ENCODE measurements at regions not wholly inside any gene's neighbourhood (a gene's known extent, or its start where the extent isn't known, plus 50 kb on each side); places are given as distances from the start of the nearest gene placed in this dataset.
"Not testable (repeated sequence)": the region's sequence is repeated elsewhere in the genome, so short reads cannot be mapped to it uniquely, and the experiment has no call there.

GRCh38 chr15:22134941-22135566 is 54.7 kb downstream of the OR4M2 start:
- not testable (repeated sequence) for DNase-seq (ENCODE audit: low spot score)

- DNase-seq (ENCODE audit: low spot score), result not testable (repeated sequence)
These were observed 57.2 kb downstream of the OR4M2 start for GRCh38 chr15:22137572-22137971.

DNA sequence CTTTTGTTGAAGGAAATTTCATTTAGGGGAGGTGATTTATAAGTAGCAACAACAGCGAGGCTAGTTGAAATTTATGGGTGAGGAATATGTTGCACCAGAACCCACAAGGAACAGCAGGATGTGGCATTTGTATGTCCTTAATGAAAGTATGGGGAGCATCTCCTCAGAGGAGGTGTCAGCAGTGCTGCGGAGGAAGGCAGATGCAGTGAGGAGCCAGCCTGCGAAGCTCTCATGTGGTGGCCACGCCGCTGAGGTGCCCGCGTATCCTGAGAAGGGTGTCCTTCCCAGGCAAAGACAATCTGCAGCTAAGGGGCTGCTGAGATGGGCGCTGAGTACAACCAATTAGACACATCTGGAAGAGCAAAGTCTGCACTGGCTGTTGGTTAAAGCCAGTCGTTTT is 60.8 kb downstream of the OR4M2 start:
- DNase-seq (ENCODE audit: low spot score), result not testable (repeated sequence)

GRCh38 chr15:22148109-22148508 is 67.8 kb downstream of the OR4M2 start:
- not testable (repeated sequence) for DNase-seq (ENCODE audit: low spot score)

GRCh38 chr15:22158243-22158642 is 77.9 kb downstream of the OR4M2 start:
- not testable (repeated sequence) for DNase-seq (ENCODE audit: low spot score)

DNA sequence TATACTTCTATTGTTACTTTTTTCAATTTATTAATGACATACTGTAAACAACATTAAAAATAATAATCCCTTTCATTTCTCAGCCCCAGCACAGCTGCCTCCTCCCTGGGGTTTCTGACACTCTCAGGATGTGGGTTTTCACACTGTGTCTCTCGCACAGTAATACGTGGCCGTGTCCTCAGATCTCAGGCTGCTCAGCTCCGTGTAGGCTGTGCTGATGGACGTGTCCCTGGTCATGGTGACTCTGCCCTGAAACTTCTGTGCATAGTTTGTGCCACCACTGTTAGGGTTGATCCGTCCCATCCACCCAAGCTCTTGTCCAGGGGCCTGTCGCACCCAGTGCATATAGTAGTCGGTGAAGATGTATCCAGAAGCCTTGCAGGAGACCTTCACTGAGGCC is 80.0 kb downstream of the OR4M2 start:
- DNase-seq (ENCODE audit: low spot score), result not testable (repeated sequence)

GRCh38 chr15:22160741-22161140 is 80.4 kb downstream of the OR4M2 start:
- DNase-seq (ENCODE audit: low spot score), result not testable (repeated sequence)

DNA sequence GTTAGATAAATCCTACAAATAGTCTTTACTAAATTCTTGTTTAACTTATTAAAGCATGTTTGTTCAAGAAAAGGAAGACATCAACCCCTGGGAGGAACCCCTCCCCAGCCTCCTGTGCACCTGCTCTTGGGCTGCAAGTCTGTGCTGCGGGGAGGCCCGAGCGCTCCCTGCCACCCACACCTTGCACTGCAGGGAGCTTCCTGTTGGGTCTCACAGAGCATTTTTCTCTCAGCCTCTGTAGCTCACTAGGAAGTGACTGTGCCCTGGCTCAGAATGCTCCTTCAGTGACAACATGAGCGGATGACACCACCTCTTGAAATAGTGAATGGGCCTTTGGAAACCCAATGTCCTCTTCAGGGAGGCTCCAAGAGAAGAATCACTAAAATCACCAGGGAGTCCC is 81.1 kb downstream of the OR4M2 start:
- not testable (repeated sequence) for DNase-seq (ENCODE audit: low spot score)

DNA sequence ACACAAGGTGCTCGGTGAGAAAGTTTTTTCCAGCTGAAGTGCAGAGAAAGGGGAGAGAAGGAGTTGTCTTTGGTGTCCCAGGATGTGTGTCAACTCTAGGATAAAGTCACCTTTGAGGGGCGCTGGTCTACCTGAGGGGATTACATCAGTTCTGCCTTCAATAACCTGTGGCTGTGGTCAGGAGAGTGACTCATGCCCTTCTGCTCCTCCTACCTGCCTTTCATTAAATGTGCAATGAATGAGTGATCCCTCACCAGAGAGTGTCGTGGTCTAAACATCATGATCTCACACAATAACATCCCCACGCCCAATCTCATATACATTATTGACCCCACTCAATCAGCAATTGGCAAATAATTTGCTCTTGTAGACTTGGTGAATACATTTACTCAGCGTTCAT is 83.4 kb downstream of the OR4M2 start:
- not testable (repeated sequence) for DNase-seq (ENCODE audit: low spot score)

GRCh38 chr15:22167521-22167920 is 87.2 kb downstream of the OR4M2 start:
- DNase-seq (ENCODE audit: low spot score), result not testable (repeated sequence)

GRCh38 chr15:22173029-22173998 is 93.0 kb downstream of the OR4M2 start:
- not testable (repeated sequence) for DNase-seq (ENCODE audit: low spot score)

DNA sequence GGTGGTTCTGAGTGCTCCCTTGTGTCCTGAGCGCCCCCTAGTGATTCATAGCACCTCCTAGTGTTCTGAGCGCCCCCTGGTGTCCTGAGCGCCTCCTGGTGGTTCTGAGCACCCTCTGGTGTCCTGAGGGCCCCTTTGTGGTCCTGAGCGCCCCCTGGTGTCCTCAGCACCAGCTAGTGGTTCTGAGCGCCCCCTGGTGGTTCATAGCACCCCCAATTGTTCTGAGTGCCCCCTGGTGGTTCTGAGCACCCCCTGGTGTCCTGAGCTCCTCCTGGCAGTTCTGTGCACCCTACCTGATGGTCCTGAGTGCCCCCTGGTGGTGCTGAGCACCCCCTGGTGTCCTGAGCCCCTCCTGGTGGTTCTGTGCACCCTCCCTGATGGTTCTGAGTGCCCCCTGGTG is 93.8 kb downstream of the OR4M2 start:
- DNase-seq (ENCODE audit: low spot score), result not testable (repeated sequence)

- not testable (repeated sequence) for DNase-seq (ENCODE audit: low spot score)
These were observed 97.6 kb downstream of the OR4M2 start for GRCh38 chr15:22177965-22178364.

DNA sequence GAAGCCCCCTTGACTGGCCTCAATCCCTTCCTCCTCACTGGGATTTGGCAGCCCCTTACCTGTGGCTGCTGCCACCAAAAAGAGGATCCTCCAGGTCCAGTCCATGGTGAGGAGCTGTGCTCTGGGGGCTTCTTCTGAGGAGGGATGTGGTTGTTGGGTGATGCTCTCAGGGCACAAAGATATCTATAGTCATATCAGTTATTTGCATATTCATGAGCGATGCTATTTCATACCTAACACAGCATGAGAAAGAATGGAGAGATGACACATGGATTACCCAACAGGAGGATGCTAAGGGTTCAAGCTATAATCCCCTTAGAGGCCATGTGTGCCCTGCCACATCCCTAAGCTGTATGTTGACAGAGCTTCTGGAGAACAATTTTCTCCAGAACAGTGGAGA is 98.1 kb downstream of the OR4M2 start:
- not testable (repeated sequence) for DNase-seq (ENCODE audit: low spot score)

DNA sequence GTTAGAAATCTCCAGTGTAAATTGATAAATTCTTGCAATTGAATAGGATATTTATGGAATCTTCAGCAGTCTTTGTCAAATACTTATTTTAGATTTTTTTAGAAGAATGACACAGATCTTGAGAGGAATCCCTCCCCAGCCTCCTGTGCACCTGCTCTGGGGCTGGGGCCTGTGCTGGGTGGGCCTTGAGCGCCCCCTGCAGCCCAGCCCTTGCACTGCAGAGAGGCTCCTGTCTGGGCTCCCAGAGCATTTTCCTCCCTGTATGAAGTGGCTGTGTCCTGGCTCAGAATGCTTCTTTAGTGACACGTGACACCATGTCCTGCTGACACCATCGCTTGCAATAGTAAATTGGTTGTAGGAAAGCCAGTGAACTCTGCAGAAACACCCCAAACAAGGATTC is 98.7 kb downstream of the OR4M2 start:
- not testable (repeated sequence) for DNase-seq (ENCODE audit: low spot score)

- not testable (repeated sequence) for DNase-seq (ENCODE audit: low spot score)
These were observed 100.3 kb downstream of the OR4M2 start for GRCh38 chr15:22180611-22181010.

DNA sequence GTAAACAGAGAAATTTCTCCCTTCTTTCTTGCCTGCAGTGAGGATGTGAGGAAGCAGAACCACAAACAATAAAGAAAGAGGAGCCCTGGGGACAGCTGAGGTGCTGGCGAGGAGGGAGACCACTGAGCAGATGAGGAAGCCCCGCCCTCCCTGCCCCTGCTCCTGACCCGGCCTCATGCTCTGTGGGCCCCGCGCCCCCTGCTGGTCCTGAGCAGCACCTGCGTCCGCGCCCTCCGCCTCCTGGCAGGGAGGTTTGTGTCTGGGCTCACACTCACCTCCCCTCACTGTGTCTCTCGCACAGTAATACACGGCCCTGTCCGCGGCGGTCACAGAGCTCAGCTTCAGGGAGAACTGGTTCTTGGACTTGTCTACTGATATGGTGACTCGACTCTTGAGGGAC is 104.4 kb downstream of the OR4M2 start:
- DNase-seq (ENCODE audit: low spot score), result not testable (repeated sequence)

- not testable (repeated sequence) for DNase-seq (ENCODE audit: low spot score)
These were observed 106.7 kb downstream of the OR4M2 start for GRCh38 chr15:22186846-22187532.

DNA sequence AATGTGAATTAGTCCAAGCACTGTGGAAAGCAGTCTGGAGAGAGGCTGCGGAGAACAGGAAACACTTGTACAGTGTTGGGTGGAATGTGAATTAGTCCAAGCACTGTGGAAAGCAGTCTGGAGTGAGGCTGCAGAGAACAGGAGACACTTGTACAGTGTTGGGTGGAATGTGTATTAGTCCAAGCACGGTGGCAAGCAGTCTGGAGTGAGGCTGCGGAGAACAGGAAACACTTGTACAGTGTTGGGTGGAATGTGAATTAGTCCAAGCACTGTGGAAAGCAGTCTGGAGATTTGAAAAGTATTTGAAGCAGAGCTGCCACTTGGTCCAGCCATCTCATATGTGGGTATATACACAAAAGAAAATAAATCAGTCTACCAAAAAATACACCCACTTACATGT is 111.5 kb downstream of the OR4M2 start:
- DNase-seq (ENCODE audit: low spot score), result not testable (repeated sequence)

DNA sequence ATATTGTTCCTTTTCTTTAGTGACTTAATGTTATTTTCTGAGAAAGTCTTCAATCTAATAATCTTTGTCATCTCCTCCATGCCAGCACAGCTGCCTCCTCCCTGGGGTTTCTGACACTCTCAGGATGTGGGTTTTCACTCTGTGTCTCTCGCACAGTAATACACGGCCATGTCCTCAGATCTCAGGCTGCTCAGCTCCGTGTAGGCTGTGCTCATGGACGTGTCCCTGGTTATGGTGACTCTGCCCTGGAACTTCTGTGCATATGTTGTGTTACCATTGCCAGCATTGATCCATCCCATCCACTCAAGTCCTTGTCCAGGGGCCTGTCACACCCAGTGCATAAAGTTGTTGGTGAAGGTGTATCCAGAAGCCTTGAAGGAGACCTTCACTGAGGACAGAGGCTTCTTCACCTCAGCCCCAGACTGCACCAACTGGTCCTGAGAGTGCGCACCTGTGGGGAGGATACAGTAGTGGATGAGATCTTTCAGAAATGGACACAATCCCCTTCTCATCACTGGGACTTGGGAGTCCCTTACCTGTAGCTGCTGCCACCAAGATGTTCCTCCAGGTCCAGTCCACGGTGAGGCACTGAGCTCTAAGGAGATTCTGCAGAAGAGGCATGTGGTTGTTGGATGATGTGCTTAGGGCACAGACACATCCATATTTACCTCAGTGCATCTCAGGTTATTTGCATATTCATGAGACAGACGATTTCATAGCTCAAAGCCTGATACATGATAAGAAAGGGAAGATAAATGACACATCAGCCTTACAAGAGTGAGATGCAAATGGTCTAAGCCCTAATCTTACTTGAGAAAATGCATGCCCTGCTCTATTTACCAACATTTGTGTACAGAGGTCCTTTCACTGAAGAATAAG is 114.7 kb downstream of the OR4M2 start:
- not testable (repeated sequence) for DNase-seq (ENCODE audit: low spot score)

GRCh38 chr15:22196423-22196822 is 116.1 kb downstream of the OR4M2 start:
- DNase-seq (ENCODE audit: low spot score), result not testable (repeated sequence)
